ENCODE measurements at regions not wholly inside any gene's neighbourhood (a gene's known extent, or its start where the extent isn't known, plus 50 kb on each side); places are given as distances from the start of the nearest gene placed in this dataset.

GRCh38 chr14:51145246-51145645, 50.3 kb upstream of the TRIM9 start:
- H3K36me3 Mint-ChIP-seq = peaks cover 0 to 7% (median 0%) of the 10 kb centered on the region in 5 donors
- Histone ChIP-seq H3K4me3 (ENCODE audit: low read length) (no peak overlapping the region), H3K4me1 (ENCODE audit: control insufficient read depth in 2 of 2, insufficient read depth in 2 of 2, low read length in 2 of 2) (no peaks in the 10 kb centered on the region), H3K27ac (ENCODE audit: low read depth, low read length) (no peak overlapping the region), H3K36me3 (ENCODE audit: control insufficient read depth in 2 of 3, insufficient read depth in 3 of 3, low read length in 3 of 3) (no peaks in the 10 kb centered on the region), H3K9me3 (ENCODE audit: control insufficient read depth in 2 of 3, low read length in 3 of 3) (no peaks in the 10 kb centered on the region), H3K27me3 (ENCODE audit: control insufficient read depth in 2 of 2, insufficient read depth in 2 of 2, low read length in 2 of 2) (no peaks in the 10 kb centered on the region)
- H3K27ac Mint-ChIP-seq = no peak overlapping the region
- H3K4me3 Mint-ChIP-seq = no peak overlapping the region
- ChIA-PET POLR2A (no interaction called here), CTCF (no interaction called here)
- ATAC-seq = no peak
- H3K27me3 Mint-ChIP-seq = peaks cover 0 to 9% (median 6%) of the 10 kb centered on the region in 5 donors
- H3K4me1 Mint-ChIP-seq = no peaks in the 10 kb centered on the region
- intact Hi-C loops (cut with micrococcal nuclease) = no loop called here
- peaks cover 0 to 12% (median 3%) of the 10 kb centered on the region in 11 donors for H3K9me3 Mint-ChIP-seq
- no peak for DNase-seq

- CTCF ChIA-PET = no interaction called here
These were observed 52.3 kb upstream of the TRIM9 start for GRCh38 chr14:51147183-51147582.

DNA sequence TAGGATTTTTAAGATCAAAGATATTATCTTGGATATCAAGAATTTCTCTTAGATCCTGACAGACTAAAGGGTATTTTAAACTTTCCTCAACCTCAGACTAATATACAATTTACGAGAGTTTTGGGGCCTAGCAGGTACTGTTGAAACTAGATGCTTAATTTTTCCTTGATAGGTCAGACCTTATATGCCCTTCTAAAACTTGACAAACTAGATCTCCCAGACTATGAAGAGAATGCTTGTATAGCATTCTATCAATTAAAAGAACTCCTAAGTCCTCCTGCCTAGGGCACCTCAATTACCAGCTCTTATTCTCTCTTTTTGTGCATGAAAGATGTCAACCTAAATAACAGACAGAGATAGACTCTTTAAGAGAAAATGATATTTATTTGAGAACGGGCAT, 60.4 kb upstream of the TRIM9 start:
- Histone ChIP-seq H3K9me3 (ENCODE audit: control insufficient read depth in 2 of 3, low read length in 3 of 3) (no peaks in the 10 kb centered on the region), H3K27ac (ENCODE audit: low read depth, low read length) (no peak overlapping the region), H3K4me1 (ENCODE audit: control insufficient read depth in 2 of 2, insufficient read depth in 2 of 2, low read length in 2 of 2) (no peaks in the 10 kb centered on the region), H3K36me3 (ENCODE audit: control insufficient read depth in 2 of 3, insufficient read depth in 3 of 3, low read length in 3 of 3) (no peaks in the 10 kb centered on the region), H3K27me3 (ENCODE audit: control insufficient read depth in 2 of 2, insufficient read depth in 2 of 2, low read length in 2 of 2) (no peaks in the 10 kb centered on the region), H3K4me3 (ENCODE audit: low read length) (no peak overlapping the region)
- peaks cover 0 to 13% (median 1%) of the 10 kb centered on the region in 11 donors for H3K9me3 Mint-ChIP-seq
- intact Hi-C loops (cut with micrococcal nuclease) = loop anchor here (5.0 kb wide), 1 partner anchor 622 kb away; no protein-coding TSS in a partner anchor
- ChIA-PET POLR2A (no interaction called here), CTCF (no interaction called here)
- H3K4me3 Mint-ChIP-seq = no peak overlapping the region
- ATAC-seq (no peak), DNase-seq (no peak)
- no peaks in the 10 kb centered on the region for H3K36me3 Mint-ChIP-seq
- H3K27me3 Mint-ChIP-seq = peaks cover 0 to 5% (median 3%) of the 10 kb centered on the region in 5 donors
- peaks cover 0 to 1% (median 0%) of the 10 kb centered on the region in 7 donors for H3K4me1 Mint-ChIP-seq
- H3K27ac Mint-ChIP-seq = no peak overlapping the region

More at GRCh38 chr14:51147183-51147582, 52.3 kb upstream of the TRIM9 start:
- H3K9me3 ChIP-seq (ENCODE audit: control insufficient read depth in 2 of 3, low read length in 3 of 3) = no peaks in the 10 kb centered on the region
- no peak for ATAC-seq
- DNase-seq = no peak
- H3K4me3 ChIP-seq (ENCODE audit: low read length) = no peak overlapping the region
- Mint-ChIP-seq H3K27me3 (peaks cover 0 to 11% (median 9%) of the 10 kb centered on the region in 5 donors), H3K9me3 (peaks cover 0 to 19% (median 6%) of the 10 kb centered on the region in 11 donors), H3K27ac (no peak overlapping the region), H3K36me3 (peaks cover 0 to 4% (median 0%) of the 10 kb centered on the region in 5 donors), H3K4me1 (no peaks in the 10 kb centered on the region), H3K4me3 (no peak overlapping the region)
- H3K27me3 ChIP-seq (ENCODE audit: control insufficient read depth in 2 of 2, insufficient read depth in 2 of 2, low read length in 2 of 2) = no peaks in the 10 kb centered on the region
- intact Hi-C loops (cut with micrococcal nuclease) = no loop called here
- no peaks in the 10 kb centered on the region for H3K36me3 ChIP-seq (ENCODE audit: control insufficient read depth in 2 of 3, insufficient read depth in 3 of 3, low read length in 3 of 3)
- no peaks in the 10 kb centered on the region for H3K4me1 ChIP-seq (ENCODE audit: control insufficient read depth in 2 of 2, insufficient read depth in 2 of 2, low read length in 2 of 2)
- POLR2A ChIA-PET = no interaction called here
- H3K27ac ChIP-seq (ENCODE audit: low read depth, low read length) = no peak overlapping the region

- Mint-ChIP-seq H3K4me3 (no peak overlapping the region), H3K4me1 (peaks cover 0 to 3% (median 0%) of the 10 kb centered on the region in 7 donors), H3K36me3 (no peaks in the 10 kb centered on the region), H3K27ac (no peak overlapping the region), H3K9me3 (peaks cover 0 to 6% (median 0%) of the 10 kb centered on the region in 11 donors), H3K27me3 (peaks cover 0 to 3% (median 0%) of the 10 kb centered on the region in 5 donors)
- intact Hi-C loops (cut with micrococcal nuclease) = loop anchor here (5.0 kb wide), 1 partner anchor 620 kb away; no protein-coding TSS in a partner anchor
- Histone ChIP-seq H3K27me3 (ENCODE audit: control insufficient read depth in 2 of 2, insufficient read depth in 2 of 2, low read length in 2 of 2) (no peaks in the 10 kb centered on the region), H3K36me3 (ENCODE audit: control insufficient read depth in 2 of 3, insufficient read depth in 3 of 3, low read length in 3 of 3) (no peaks in the 10 kb centered on the region), H3K9me3 (ENCODE audit: control insufficient read depth in 2 of 3, low read length in 3 of 3) (no peaks in the 10 kb centered on the region), H3K27ac (ENCODE audit: low read depth, low read length) (no peak overlapping the region), H3K4me1 (ENCODE audit: control insufficient read depth in 2 of 2, insufficient read depth in 2 of 2, low read length in 2 of 2) (no peaks in the 10 kb centered on the region), H3K4me3 (ENCODE audit: low read length) (no peak overlapping the region)
- ATAC-seq (no peak), DNase-seq (no peak)
- POLR2A ChIA-PET = no interaction called here
- CTCF ChIA-PET = interaction anchor here (1.0 kb wide), 1 partner anchor 126 kb away, joined by 4 read pairs; no protein-coding TSS in a partner anchor
These were observed 62.1 kb upstream of the TRIM9 start for GRCh38 chr14:51157012-51157411.

DNA sequence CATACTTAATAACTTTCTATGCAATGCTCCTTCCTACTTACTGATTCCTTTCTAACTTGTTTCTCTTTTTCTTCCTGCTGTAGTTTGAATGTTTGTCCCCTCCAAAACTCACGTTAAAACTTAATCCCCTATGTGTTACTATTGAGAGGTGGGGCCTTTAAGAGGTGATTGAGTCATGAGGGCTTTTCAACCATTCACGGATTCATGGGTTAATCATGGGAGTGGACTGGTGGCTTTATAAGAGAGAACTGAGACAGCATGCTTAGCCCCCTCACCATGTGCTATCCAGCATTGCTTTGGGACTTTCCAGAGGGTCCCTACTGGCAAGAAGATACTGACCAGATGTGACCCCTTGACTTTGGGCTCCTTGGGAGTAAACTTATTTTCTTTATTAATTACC, 66.0 kb upstream of the TRIM9 start:
- H3K9me3 Mint-ChIP-seq = no peaks in the 10 kb centered on the region
- H3K36me3 ChIP-seq (ENCODE audit: control insufficient read depth in 2 of 3, insufficient read depth in 3 of 3, low read length in 3 of 3) = no peaks in the 10 kb centered on the region
- H3K27me3 Mint-ChIP-seq = peaks cover 0 to 6% (median 0%) of the 10 kb centered on the region in 5 donors
- no peak for ATAC-seq
- intact Hi-C loops (cut with micrococcal nuclease) = no loop called here
- H3K27me3 ChIP-seq (ENCODE audit: control insufficient read depth in 2 of 2, insufficient read depth in 2 of 2, low read length in 2 of 2) = no peaks in the 10 kb centered on the region
- DNase-seq = no peak
- CTCF ChIA-PET = no interaction called here
- H3K27ac Mint-ChIP-seq = no peak overlapping the region
- no peaks in the 10 kb centered on the region for H3K9me3 ChIP-seq (ENCODE audit: control insufficient read depth in 2 of 3, low read length in 3 of 3)
- H3K4me1 ChIP-seq (ENCODE audit: control insufficient read depth in 2 of 2, insufficient read depth in 2 of 2, low read length in 2 of 2) = no peaks in the 10 kb centered on the region
- POLR2A ChIA-PET = no interaction called here
- peaks cover 0 to 3% (median 0%) of the 10 kb centered on the region in 7 donors for H3K4me1 Mint-ChIP-seq
- no peak overlapping the region for H3K4me3 ChIP-seq (ENCODE audit: low read length)
- no peak overlapping the region for H3K27ac ChIP-seq (ENCODE audit: low read depth, low read length)
- H3K4me3 Mint-ChIP-seq = no peak overlapping the region
- no peaks in the 10 kb centered on the region for H3K36me3 Mint-ChIP-seq

DNA sequence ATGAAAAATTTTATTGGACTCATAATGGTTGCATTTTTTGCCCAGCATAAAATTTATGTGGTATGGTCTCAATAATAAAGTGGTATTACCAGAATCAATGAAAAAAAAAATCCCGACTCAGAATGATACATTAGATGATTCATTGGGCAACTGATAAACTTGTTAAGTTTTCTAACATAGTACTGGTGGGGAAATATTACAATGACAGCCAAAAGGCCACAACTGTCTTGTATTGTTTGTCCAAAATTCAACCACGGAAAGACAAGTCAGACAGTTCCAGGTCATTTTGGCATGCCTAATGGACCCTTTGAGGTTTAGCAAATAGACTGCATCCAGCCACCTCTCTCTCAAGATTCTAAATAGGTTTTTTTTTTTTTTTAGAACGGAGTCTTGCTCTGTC, 70.5 kb upstream of the TRIM9 start:
- no peaks in the 10 kb centered on the region for H3K27me3 ChIP-seq (ENCODE audit: control insufficient read depth in 2 of 2, insufficient read depth in 2 of 2, low read length in 2 of 2)
- H3K27ac ChIP-seq (ENCODE audit: low read depth, low read length) = no peak overlapping the region
- ChIA-PET POLR2A (no interaction called here), CTCF (no interaction called here)
- peaks cover 0 to 5% (median 0%) of the 10 kb centered on the region in 7 donors for H3K4me1 Mint-ChIP-seq
- no peaks in the 10 kb centered on the region for H3K36me3 Mint-ChIP-seq
- H3K4me3 ChIP-seq (ENCODE audit: low read length) = no peak overlapping the region
- H3K9me3 Mint-ChIP-seq = no peaks in the 10 kb centered on the region
- no peaks in the 10 kb centered on the region for H3K36me3 ChIP-seq (ENCODE audit: control insufficient read depth in 2 of 3, insufficient read depth in 3 of 3, low read length in 3 of 3)
- DNase-seq (no peak), ATAC-seq (no peak)
- intact Hi-C loops (cut with micrococcal nuclease) = no loop called here
- no peaks in the 10 kb centered on the region for H3K4me1 ChIP-seq (ENCODE audit: control insufficient read depth in 2 of 2, insufficient read depth in 2 of 2, low read length in 2 of 2)
- no peak overlapping the region for H3K27ac Mint-ChIP-seq
- H3K27me3 Mint-ChIP-seq = peaks cover 0 to 3% (median 0%) of the 10 kb centered on the region in 5 donors
- H3K4me3 Mint-ChIP-seq = no peak overlapping the region
- H3K9me3 ChIP-seq (ENCODE audit: control insufficient read depth in 2 of 3, low read length in 3 of 3) = no peaks in the 10 kb centered on the region

GRCh38 chr14:51167587-51168214, 72.3 kb upstream of the TMX1 start:
- Mint-ChIP-seq H3K27ac (no peak overlapping the region), H3K4me1 (peaks cover 0 to 5% (median 0%) of the 10 kb centered on the region in 7 donors), H3K36me3 (no peaks in the 10 kb centered on the region), H3K27me3 (peaks cover 0 to under 1% (median 0%) of the 10 kb centered on the region in 5 donors), H3K9me3 (no peaks in the 10 kb centered on the region), H3K4me3 (no peak overlapping the region)
- intact Hi-C loops (cut with micrococcal nuclease) = no loop called here
- CTCF ChIA-PET = interaction anchor here (0.6 kb wide), 1 partner anchor 63 kb away, joined by 3 read pairs; no protein-coding TSS in a partner anchor
- H3K9me3 ChIP-seq (ENCODE audit: control insufficient read depth in 2 of 3, low read length in 3 of 3) = no peaks in the 10 kb centered on the region
- no peaks in the 10 kb centered on the region for H3K36me3 ChIP-seq (ENCODE audit: control insufficient read depth in 2 of 3, insufficient read depth in 3 of 3, low read length in 3 of 3)
- no peak overlapping the region for H3K27ac ChIP-seq (ENCODE audit: low read depth, low read length)
- H3K4me1 ChIP-seq (ENCODE audit: control insufficient read depth in 2 of 2, insufficient read depth in 2 of 2, low read length in 2 of 2) = no peaks in the 10 kb centered on the region
- ATAC-seq = no peak
- DNase-seq = no peak
- no peaks in the 10 kb centered on the region for H3K27me3 ChIP-seq (ENCODE audit: control insufficient read depth in 2 of 2, insufficient read depth in 2 of 2, low read length in 2 of 2)
- POLR2A ChIA-PET = no interaction called here
- no peak overlapping the region for H3K4me3 ChIP-seq (ENCODE audit: low read length)
